AG04450 (cell line): ENCODE measurements at regions not wholly inside any gene's neighbourhood (a gene's known extent, or its start where the extent isn't known, plus 50 kb on each side); places are given as distances from the start of the nearest gene placed in this dataset.

Source experiments
- CTCF ChIA-PET: fragments of 300-600, 350-600 bp; formaldehyde crosslinking; extraction: SDS; loops from one replicate; lab custom pipeline; 2022; ENCODE audit warnings: antibody characterized with exemption, inconsistent platforms; lab: Charles Lee
- POLR2A ChIA-PET: fragments of 350-600 bp; formaldehyde crosslinking; extraction: SDS; loops from one replicate; lab custom pipeline; 2021; ENCODE audit warnings: antibody characterized with exemption, inconsistent platforms; lab: Yijun Ruan, JAX
- DNase-seq: peaks from one replicate; pipeline ENCODE4 v3.0.0-alpha.2; 2011; ENCODE audit warnings: low read depth, low spot score
- H3K27ac ChIP-seq: one replicate; pipeline ENCODE4 v1.5.1; 2012; ENCODE audit warnings: low read depth, low read length, control low read depth
- H3K27me3 ChIP-seq: one replicate; pipeline ENCODE4 v1.6.0; 2012; ENCODE audit warnings: low read length; ENCODE audit not compliant: control insufficient read depth, insufficient read depth
- H3K4me3 ChIP-seq: 2 replicates; pipeline ENCODE4 v1.5.1; 2011; ENCODE audit warnings: mild to moderate bottlenecking, low read depth, low read length, control low read depth
- H3K9me3 ChIP-seq: 2 replicates; pipeline ENCODE4 v1.5.1; 2012; ENCODE audit warnings: low read length; ENCODE audit not compliant: control insufficient read depth, insufficient read depth
- TF ChIP-seq, protein P1 (sequence below): IDR thresholded peaks from 2 replicates; pipeline ENCODE4 v1.5.1; 2011; ENCODE audit warnings: low read depth, low read length, control low read depth, inconsistent platforms

DNA sequence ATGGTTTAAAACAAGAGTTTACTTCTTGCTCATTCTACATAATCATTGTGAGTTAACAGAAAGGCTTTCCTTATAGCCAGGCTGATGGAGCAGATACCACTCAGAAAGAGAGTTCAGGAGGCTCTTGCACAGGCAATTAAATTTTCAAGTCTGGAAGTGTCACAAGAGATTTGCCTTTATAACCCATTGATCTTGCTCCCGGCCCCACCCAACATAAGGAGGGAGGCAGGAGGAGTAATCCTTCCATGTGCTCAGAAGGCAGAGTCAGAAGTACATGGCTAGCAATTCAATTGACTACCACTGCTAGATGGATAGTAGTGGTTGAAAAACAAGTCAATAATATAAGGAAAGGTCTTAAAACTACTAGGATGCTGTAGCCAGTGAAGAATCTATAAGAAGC, 346.3 kb upstream of the CDH11 start:
- TF ChIP-seq, protein P1, sequence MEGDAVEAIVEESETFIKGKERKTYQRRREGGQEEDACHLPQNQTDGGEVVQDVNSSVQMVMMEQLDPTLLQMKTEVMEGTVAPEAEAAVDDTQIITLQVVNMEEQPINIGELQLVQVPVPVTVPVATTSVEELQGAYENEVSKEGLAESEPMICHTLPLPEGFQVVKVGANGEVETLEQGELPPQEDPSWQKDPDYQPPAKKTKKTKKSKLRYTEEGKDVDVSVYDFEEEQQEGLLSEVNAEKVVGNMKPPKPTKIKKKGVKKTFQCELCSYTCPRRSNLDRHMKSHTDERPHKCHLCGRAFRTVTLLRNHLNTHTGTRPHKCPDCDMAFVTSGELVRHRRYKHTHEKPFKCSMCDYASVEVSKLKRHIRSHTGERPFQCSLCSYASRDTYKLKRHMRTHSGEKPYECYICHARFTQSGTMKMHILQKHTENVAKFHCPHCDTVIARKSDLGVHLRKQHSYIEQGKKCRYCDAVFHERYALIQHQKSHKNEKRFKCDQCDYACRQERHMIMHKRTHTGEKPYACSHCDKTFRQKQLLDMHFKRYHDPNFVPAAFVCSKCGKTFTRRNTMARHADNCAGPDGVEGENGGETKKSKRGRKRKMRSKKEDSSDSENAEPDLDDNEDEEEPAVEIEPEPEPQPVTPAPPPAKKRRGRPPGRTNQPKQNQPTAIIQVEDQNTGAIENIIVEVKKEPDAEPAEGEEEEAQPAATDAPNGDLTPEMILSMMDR: no peak
- H3K4me3 ChIP-seq: no peak overlapping the region
- H3K9me3 ChIP-seq: no peaks in the 10 kb centered on the region
- CTCF ChIA-PET: no interaction called here
- H3K27me3 ChIP-seq: peaks cover 3% of the 10 kb centered on the region
- POLR2A ChIA-PET: no interaction called here
- DNase-seq: no peak
- H3K27ac ChIP-seq: no peak overlapping the region

DNA sequence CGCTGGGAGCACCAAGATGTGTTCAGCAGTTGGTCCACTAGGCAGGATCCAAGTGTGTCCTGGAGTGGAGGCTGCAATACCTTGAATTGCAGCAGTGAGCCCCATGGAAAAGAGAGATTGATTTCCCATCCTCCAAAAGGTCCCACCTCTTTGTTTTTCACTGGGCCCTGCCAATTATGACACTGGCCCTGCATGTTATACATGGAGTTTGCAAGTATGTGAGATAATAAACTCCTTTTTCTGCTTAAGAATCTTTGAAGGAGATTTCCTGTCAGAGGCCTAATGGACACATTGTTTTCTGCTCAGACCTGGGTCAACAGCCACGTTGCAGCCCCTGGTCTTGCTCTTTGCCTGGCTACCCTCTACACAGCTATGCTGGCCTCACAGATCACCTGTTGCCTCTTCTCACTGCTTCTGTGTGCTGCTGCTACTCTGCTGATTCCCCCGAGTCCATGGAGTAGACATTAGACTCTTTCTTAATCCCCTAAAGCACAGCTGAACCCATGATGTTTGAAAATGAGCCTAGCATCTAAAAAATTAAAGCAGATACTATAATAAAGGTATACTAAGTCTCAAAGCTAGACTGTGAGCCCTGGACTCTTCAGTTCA, 341.9 kb upstream of the CDH11 start:
- H3K27ac ChIP-seq: no peak overlapping the region
- H3K27me3 ChIP-seq: no peaks in the 10 kb centered on the region
- ChIA-PET POLR2A (no interaction called here), CTCF (no interaction called here)
- DNase-seq: no peak
- no peak overlapping the region for H3K4me3 ChIP-seq
- TF ChIP-seq, protein P1: no peak
- no peaks in the 10 kb centered on the region for H3K9me3 ChIP-seq

DNA sequence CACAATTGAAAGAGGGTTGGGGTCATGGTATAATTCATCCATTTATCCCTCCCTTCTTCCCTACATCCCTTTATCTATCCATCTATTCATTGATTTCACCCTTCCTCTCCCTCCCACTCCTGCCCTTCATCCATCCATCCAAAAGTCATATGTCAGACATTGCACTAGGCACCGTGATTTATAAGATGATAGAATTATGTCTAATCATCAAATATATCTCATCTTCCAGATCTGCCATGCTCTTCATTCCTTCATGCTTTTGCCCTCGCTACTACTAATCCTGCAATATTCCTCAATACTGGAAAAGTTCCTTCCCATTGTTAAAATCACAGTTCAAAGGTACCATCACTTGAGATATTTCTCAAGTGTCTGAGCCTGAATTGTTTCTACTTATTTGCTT, 335.2 kb upstream of the CDH11 start:
- Histone ChIP-seq H3K9me3 (no peaks in the 10 kb centered on the region), H3K27me3 (no peaks in the 10 kb centered on the region), H3K4me3 (no peak overlapping the region), H3K27ac (no peak overlapping the region)
- POLR2A ChIA-PET: no interaction called here
- CTCF ChIA-PET: no interaction called here
- TF ChIP-seq, protein P1: no peak
- DNase-seq: no peak

DNA sequence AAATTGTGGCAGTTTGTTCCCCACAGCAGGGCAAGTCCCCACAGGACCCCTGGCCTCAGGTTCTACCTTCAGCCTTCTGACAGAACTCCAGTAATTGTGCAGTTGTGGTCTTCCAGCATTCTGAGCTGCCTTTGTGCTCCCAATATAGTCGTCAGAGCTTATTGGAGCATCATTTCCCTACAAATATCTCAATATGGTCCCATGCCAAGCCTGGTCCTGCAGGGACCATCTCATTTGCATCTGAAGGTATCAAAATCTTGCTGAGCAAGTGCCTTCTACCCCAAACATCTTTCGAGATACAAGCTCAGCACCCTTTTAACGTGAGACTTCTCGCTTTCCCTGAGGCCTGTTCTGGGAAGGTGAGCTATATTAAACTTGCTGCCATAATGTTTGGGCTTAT, 333.9 kb upstream of the CDH11 start:
- H3K27me3 ChIP-seq: no peaks in the 10 kb centered on the region
- no peak for DNase-seq
- ChIA-PET CTCF (no interaction called here), POLR2A (no interaction called here)
- H3K4me3 ChIP-seq: no peak overlapping the region
- no peaks in the 10 kb centered on the region for H3K9me3 ChIP-seq
- TF ChIP-seq, protein P1: no peak
- H3K27ac ChIP-seq: no peak overlapping the region

DNA sequence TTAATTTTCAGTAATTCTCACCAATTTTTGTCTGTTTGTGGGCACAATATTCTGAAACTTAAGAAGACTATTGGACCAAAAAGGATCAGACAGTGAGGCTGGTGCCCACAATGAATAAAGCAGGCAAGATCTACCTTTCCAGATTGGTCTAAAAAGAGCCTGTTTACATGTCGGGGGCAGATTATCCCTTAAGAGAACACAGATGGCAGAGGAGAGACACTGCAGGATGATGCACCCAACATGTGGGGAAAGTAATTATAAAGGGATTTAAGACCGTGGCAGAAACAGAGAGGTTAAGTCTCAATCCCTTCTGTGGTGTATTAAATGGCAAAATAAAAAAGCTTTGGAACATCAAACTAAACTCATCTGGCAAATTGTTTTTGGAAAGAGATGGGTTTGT, 331.8 kb upstream of the CDH11 start:
- no peak for DNase-seq
- Histone ChIP-seq H3K9me3 (no peaks in the 10 kb centered on the region; the same call in 1 of the 2 replicates), H3K27ac (no peak overlapping the region), H3K27me3 (no peaks in the 10 kb centered on the region), H3K4me3 (no peak overlapping the region)
- TF ChIP-seq, protein P1: no peak
- ChIA-PET POLR2A (interaction anchor here (0.7 kb wide), 1 partner anchor 331 kb away, joined by 3 read pairs; no protein-coding TSS in a partner anchor), CTCF (interaction anchor here (0.6 kb wide), 1 partner anchor 305 kb away, joined by 4 read pairs; no protein-coding TSS in a partner anchor)
